Activated T-helper 1 cell treated with anti-CD3 and anti-CD28 coated beads, Interleukin-12 subunit alpha, Interleukin-12 subunit beta, Interleukin-2, Interleukin-4 antibody, amounts not matched to agents 30 ng/mL and 10 ng/mL and 1 ng/mL, durations not matched to agents 14 hours and 24 hours and 36 hours (primary cell): ENCODE measurements at regions not wholly inside any gene's neighbourhood (a gene's known extent, or its start where the extent isn't known, plus 50 kb on each side); places are given as distances from the start of the nearest gene placed in this dataset.

Experiments
- DNase-seq: peaks from one replicate; pipeline ENCODE4 v3.0.0; 2021; ENCODE audit warnings: low spot score
- H3K27ac Mint-ChIP-seq: one replicate; pipeline ENCODE4 v1.8.0; 2021; ENCODE audit warnings: mild to moderate bottlenecking, mixed read lengths
- H3K27me3 Mint-ChIP-seq: one replicate; pipeline ENCODE4 v1.8.0; 2022; ENCODE audit warnings: mild to moderate bottlenecking, moderate library complexity, mixed read lengths; ENCODE audit not compliant: insufficient read depth
- H3K36me3 Mint-ChIP-seq: one replicate; pipeline ENCODE4 v1.8.0; 2021; ENCODE audit warnings: low read depth, mixed read lengths
- H3K4me1 Mint-ChIP-seq: one replicate; pipeline ENCODE4 v1.8.0; 2021; ENCODE audit warnings: low read depth, mixed read lengths
- H3K4me3 Mint-ChIP-seq: one replicate; pipeline ENCODE4 v1.8.0; 2021; ENCODE audit warnings: mild to moderate bottlenecking, moderate library complexity, mixed read lengths
- H3K9me3 Mint-ChIP-seq: one replicate; pipeline ENCODE4 v1.8.0; 2021; ENCODE audit warnings: mixed read lengths
- intact Hi-C: fragments of 100-400 bp; cut with micrococcal nuclease; formaldehyde crosslinking; loops from one replicate; pipeline ENCODE4 v1.15.1; 2024

- Mint-ChIP-seq H3K4me3 (no peak overlapping the region), H3K36me3 (no peaks in the 10 kb centered on the region), H3K27me3 (peaks cover 2% of the 10 kb centered on the region), H3K4me1 (no peaks in the 10 kb centered on the region), H3K27ac (no peak overlapping the region), H3K9me3 (no peaks in the 10 kb centered on the region)
- intact Hi-C loops: no loop called here
- DNase-seq: no peak
These were observed 256.1 kb upstream of the PLET1 start for GRCh38 chr11:112516755-112517154.

DNA sequence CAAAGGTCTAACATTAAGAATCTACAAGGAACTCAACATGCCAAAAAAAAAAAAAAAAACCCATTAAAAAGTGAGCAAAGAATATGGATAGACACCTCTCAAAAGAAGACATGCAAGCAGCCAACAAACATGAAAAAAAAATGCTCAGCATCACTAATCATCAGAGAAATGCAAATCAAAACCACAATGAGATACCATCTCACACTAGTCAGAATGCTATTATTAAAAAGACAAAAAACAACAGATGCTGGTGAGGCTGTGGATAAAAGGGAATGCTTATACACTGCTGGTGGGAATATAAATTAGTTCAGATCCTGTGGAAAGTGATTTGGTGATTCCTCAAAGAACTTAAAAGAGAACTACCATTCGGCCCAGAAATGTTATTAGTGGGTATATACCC is 257.7 kb upstream of the PLET1 start:
- intact Hi-C loops: no loop called here
- DNase-seq: no peak
- Mint-ChIP-seq H3K27me3 (peaks cover 2% of the 10 kb centered on the region), H3K9me3 (no peaks in the 10 kb centered on the region), H3K4me1 (no peaks in the 10 kb centered on the region), H3K27ac (no peak overlapping the region), H3K4me3 (no peak overlapping the region), H3K36me3 (no peaks in the 10 kb centered on the region)

GRCh38 chr11:112519751-112520150 is 259.1 kb upstream of the PLET1 start:
- Mint-ChIP-seq H3K36me3 (no peaks in the 10 kb centered on the region), H3K4me3 (no peak overlapping the region), H3K4me1 (no peaks in the 10 kb centered on the region), H3K9me3 (no peaks in the 10 kb centered on the region), H3K27me3 (no peaks in the 10 kb centered on the region), H3K27ac (no peak overlapping the region)
- DNase-seq: no peak
- intact Hi-C loops: no loop called here

- H3K27ac Mint-ChIP-seq: no peak overlapping the region
- intact Hi-C loops: no loop called here
- no peak overlapping the region for H3K4me3 Mint-ChIP-seq
- no peaks in the 10 kb centered on the region for H3K9me3 Mint-ChIP-seq
- DNase-seq: no peak
- no peaks in the 10 kb centered on the region for H3K36me3 Mint-ChIP-seq
- H3K27me3 Mint-ChIP-seq: no peaks in the 10 kb centered on the region
- H3K4me1 Mint-ChIP-seq: no peaks in the 10 kb centered on the region
These were observed 259.7 kb upstream of the PLET1 start for GRCh38 chr11:112520354-112520753.

DNA sequence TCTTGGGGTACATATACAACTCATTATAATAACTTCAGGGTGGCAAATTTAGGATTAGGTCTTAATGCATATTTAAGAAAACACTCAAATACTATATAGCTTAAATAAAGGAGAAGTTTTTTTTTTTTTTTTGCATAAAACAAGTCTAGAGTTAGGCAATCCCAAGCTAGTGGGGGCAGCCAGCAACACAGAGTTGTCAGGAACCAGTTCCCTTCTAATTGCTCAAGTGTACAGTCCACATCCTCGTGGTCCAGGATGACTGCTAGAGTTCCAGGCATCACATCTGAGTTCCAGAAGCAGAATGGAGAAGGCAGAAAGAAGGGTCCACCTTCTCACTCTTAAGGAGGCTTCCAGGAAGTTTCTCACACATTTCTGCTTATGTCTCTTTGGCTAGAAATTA is 261.9 kb upstream of the PLET1 start:
- no peaks in the 10 kb centered on the region for H3K36me3 Mint-ChIP-seq
- no peak overlapping the region for H3K27ac Mint-ChIP-seq
- H3K27me3 Mint-ChIP-seq: no peaks in the 10 kb centered on the region
- intact Hi-C loops: no loop called here
- DNase-seq: no peak
- H3K4me3 Mint-ChIP-seq: no peak overlapping the region
- H3K9me3 Mint-ChIP-seq: no peaks in the 10 kb centered on the region
- H3K4me1 Mint-ChIP-seq: no peaks in the 10 kb centered on the region

DNA sequence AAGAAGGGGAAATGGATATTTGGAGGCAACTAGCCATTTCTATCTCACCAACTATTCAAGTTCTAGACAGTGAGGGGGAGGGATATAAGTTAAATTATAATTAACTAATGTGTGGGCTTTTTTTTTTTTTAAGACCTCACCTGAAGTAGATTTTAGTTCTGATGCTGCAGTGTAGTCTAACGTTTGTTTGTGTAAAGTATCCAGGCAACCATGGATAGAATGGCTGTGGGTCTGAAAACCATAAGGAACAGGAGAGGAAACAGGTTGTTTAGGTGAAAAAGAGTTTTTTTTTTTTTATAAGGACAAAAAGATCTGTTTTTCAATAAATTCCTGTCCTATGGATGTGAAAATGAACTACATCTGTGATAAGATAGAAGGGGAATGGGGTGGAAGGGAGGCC is 262.4 kb upstream of the PLET1 start:
- no peak overlapping the region for H3K4me3 Mint-ChIP-seq
- no peaks in the 10 kb centered on the region for H3K36me3 Mint-ChIP-seq
- H3K4me1 Mint-ChIP-seq: no peaks in the 10 kb centered on the region
- intact Hi-C loops: no loop called here
- DNase-seq: no peak
- H3K9me3 Mint-ChIP-seq: no peaks in the 10 kb centered on the region
- H3K27ac Mint-ChIP-seq: no peak overlapping the region
- no peaks in the 10 kb centered on the region for H3K27me3 Mint-ChIP-seq

DNA sequence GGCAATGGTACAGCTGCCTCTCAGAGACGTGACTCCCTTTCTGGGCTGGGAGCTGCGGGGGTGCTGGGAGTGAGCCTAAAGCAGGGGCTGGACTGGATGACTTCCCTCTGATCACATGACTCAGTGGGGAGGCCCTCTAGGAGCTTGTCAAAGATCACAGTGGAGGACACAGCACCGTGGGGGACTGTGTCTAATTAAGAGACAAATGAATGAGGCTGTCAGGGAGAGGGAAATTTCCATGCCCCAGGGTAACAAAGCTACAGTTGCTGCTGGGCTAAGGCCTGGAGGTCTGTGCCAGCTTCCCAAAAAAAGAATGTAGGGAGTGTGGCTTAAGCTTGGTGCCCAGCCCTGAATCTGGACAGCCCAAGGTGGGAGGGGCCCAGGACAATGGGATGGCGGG is 262.8 kb upstream of the PLET1 start:
- Mint-ChIP-seq H3K9me3 (no peaks in the 10 kb centered on the region), H3K27me3 (no peaks in the 10 kb centered on the region), H3K27ac (no peak overlapping the region), H3K36me3 (no peaks in the 10 kb centered on the region), H3K4me1 (no peaks in the 10 kb centered on the region), H3K4me3 (no peak overlapping the region)
- DNase-seq: no peak
- intact Hi-C loops: no loop called here

DNA sequence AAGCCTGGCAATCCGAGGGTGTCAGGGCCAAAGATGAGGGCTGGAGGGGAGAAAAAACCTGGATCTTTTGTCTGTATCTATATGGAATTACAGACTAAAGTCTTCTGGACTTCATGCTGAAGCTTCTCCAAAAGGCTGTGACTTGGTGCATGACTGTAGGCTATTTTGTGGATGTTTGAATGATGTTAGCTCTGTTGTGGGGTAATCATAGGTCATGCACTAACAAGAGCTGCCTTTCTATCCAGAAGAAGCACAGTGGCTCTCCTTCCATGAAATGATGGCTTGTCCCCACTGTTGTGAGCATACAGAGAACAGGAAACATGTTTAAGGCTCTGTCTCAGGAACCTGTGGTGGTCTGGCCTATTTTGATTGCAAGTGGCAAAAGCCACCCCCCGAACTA is 263.3 kb upstream of the PLET1 start:
- Mint-ChIP-seq H3K9me3 (no peaks in the 10 kb centered on the region), H3K36me3 (no peaks in the 10 kb centered on the region), H3K4me3 (no peak overlapping the region), H3K4me1 (no peaks in the 10 kb centered on the region), H3K27me3 (no peaks in the 10 kb centered on the region), H3K27ac (no peak overlapping the region)
- intact Hi-C loops: no loop called here
- no peak for DNase-seq

DNA sequence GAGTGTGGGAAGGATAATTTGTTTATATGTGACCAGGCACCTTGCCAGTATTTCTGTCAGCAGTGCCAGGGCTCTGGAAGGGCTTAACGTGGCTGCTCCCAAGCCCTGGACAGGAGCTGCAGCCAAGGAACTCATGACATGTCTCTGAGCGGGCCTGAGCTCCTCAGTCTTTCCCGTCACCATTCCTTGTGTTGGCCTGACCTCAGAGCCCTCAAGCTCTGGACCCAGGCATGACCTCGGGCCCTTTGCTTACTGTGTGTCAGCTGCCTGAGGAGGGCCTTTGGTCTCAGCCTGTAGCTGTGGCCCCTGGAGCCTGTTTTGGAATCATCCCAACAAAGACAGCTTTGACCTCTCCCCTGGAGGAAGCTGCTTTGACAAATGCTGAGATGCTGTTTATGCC is 264.1 kb upstream of the PLET1 start:
- Mint-ChIP-seq H3K4me3 (no peak overlapping the region), H3K4me1 (no peaks in the 10 kb centered on the region), H3K27ac (no peak overlapping the region)

DNA sequence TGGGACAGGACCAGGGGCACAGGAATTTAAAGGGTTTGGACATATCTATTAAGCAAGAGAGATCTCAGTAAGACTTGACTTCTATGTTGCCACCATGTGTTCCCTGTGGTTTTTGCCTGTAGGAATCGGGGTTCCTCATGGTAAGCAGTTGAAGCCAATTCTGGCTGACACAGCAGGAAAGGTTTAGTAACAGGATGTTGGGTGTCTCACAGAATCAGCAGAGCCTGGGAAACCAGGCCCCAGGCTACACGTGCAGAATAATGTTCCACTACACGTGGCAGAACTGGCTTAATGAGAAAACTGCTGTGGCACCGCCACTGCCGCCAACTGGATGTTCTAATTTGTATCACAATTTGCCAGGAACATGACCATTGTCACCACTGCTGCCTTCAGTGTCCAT is 264.6 kb upstream of the PLET1 start:
- intact Hi-C loops: no loop called here
- H3K4me1 Mint-ChIP-seq: no peaks in the 10 kb centered on the region
- H3K36me3 Mint-ChIP-seq: no peaks in the 10 kb centered on the region
- H3K27ac Mint-ChIP-seq: no peak overlapping the region
- no peaks in the 10 kb centered on the region for H3K9me3 Mint-ChIP-seq
- H3K27me3 Mint-ChIP-seq: no peaks in the 10 kb centered on the region
- no peak overlapping the region for H3K4me3 Mint-ChIP-seq
- DNase-seq: no peak

More for the DNA sequence above, 264.1 kb upstream of the PLET1 start:
- no peaks in the 10 kb centered on the region for H3K36me3 Mint-ChIP-seq
- intact Hi-C loops: no loop called here
- no peak for DNase-seq
- no peaks in the 10 kb centered on the region for H3K9me3 Mint-ChIP-seq
- H3K27me3 Mint-ChIP-seq: no peaks in the 10 kb centered on the region

- intact Hi-C loops: no loop called here
- H3K27me3 Mint-ChIP-seq: no peaks in the 10 kb centered on the region
- no peaks in the 10 kb centered on the region for H3K4me1 Mint-ChIP-seq
- no peaks in the 10 kb centered on the region for H3K36me3 Mint-ChIP-seq
- no peak for DNase-seq
- no peak overlapping the region for H3K27ac Mint-ChIP-seq
- H3K9me3 Mint-ChIP-seq: no peaks in the 10 kb centered on the region
- no peak overlapping the region for H3K4me3 Mint-ChIP-seq
These were observed 265.4 kb upstream of the PLET1 start for GRCh38 chr11:112525844-112526590.

DNA sequence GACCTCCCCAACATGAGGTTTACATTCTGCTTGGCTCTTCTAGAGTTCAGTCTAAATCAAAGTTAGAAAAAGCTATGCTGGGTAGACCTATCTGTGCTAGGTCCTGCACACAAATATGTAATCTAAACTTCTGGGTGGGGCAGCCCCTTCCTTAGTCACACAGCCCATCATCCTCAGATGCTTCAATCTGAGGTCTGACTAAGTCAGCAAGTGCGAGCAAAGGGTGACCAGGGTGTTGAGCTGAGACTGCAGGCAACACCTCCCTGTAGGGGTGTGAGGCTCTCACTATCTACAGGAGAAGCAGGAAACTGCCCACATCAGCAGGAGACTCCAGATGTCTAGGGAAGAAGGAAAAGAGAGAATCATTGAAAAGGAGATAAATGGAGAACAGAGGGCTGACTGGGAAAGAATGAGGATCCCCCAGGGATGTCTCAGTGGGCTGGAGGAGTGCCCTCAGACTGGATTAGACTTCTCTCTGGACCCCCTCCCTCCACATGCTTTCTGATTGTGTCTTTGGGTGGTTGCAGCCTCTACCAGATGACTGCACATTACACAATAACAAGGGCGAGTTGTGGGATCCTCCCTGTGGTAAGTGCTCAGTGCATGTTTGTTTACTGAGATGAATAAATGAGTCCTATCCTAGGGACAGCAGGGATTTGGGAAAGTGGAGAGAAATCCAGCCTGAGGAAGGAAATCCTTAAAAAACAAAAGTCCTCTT is 266.2 kb upstream of the PLET1 start:
- intact Hi-C loops: no loop called here
- DNase-seq: no peak
- no peaks in the 10 kb centered on the region for H3K27me3 Mint-ChIP-seq
- no peaks in the 10 kb centered on the region for H3K9me3 Mint-ChIP-seq
- no peak overlapping the region for H3K4me3 Mint-ChIP-seq
- no peaks in the 10 kb centered on the region for H3K36me3 Mint-ChIP-seq
- H3K27ac Mint-ChIP-seq: no peak overlapping the region
- H3K4me1 Mint-ChIP-seq: no peaks in the 10 kb centered on the region

- no peak overlapping the region for H3K4me3 Mint-ChIP-seq
These were observed 268.4 kb upstream of the PLET1 start for GRCh38 chr11:112529071-112529470.

More at GRCh38 chr11:112529071-112529470, 268.4 kb upstream of the PLET1 start:
- Mint-ChIP-seq H3K9me3 (no peaks in the 10 kb centered on the region), H3K27me3 (peaks cover 5% of the 10 kb centered on the region), H3K27ac (no peak overlapping the region), H3K36me3 (no peaks in the 10 kb centered on the region), H3K4me1 (no peaks in the 10 kb centered on the region)
- intact Hi-C loops: no loop called here
- no peak for DNase-seq
